ENCODE measurements at regions not wholly inside any gene's neighbourhood (a gene's known extent, or its start where the extent isn't known, plus 50 kb on each side); places are given as distances from the start of the nearest gene placed in this dataset.

GRCh38 chr18:35868915-35869314 lies 103.6 kb upstream of the RMP24 start:
- Histone ChIP-seq H2AFZ (ENCODE audit: low read depth, low read length) (no peak overlapping the region), H3K9me3 (replicated peaks; ENCODE audit: control insufficient read depth, insufficient read depth, low read length) (no peaks in the 10 kb centered on the region), H4K20me1 (replicated peaks; ENCODE audit: control insufficient read depth, extremely low read depth, insufficient read depth, low read length) (no peaks in the 10 kb centered on the region), H3K79me2 (ENCODE audit: control insufficient read depth, insufficient read depth, low read length) (no peaks in the 10 kb centered on the region), H3K4me2 (ENCODE audit: insufficient read depth, low read length) (no peak overlapping the region), H3K9me1 (replicated peaks; ENCODE audit: control insufficient read depth, extremely low read depth, insufficient read depth, low read length) (no peaks in the 10 kb centered on the region), H3K9ac (replicated peaks; ENCODE audit: extremely low read depth, insufficient read depth, low read length) (no peak overlapping the region), H3K36me3 (ENCODE audit: control insufficient read depth in 2 of 2, extremely low read depth in 1 of 2, insufficient read depth in 2 of 2, low read length in 2 of 2) (no peaks in the 10 kb centered on the region), H3K27ac (ENCODE audit: insufficient read depth, low read depth, low read length) (no peak overlapping the region), H3K4me1 (ENCODE audit: control insufficient read depth, extremely low read depth, insufficient read depth, low read length) (no peaks in the 10 kb centered on the region), H3K4me3 (replicated peaks in 1 of 3; ENCODE audit: insufficient read depth in 1 of 3, low read depth in 1 of 3, low read length in 3 of 3) (no peak overlapping the region), H3K27me3 (ENCODE audit: control insufficient read depth in 2 of 2, insufficient read depth in 2 of 2, low read length in 2 of 2) (peaks cover 0 to 6% of the 10 kb centered on the region in 2 experiments)
- intact Hi-C loops (cut with micrococcal nuclease) (no loop called here), dilution Hi-C loops (cut with MboI; ENCODE audit: extremely low pct_ligation_motif_present, low sequenced_read_pairs) (no loop called here)
- ChIA-PET POLR2A (no interaction called here), CTCF (interaction anchor here (1.3 kb wide), 1 partner anchor 149 kb away, joined by 3 read pairs; no protein-coding TSS in a partner anchor)
- BruUV-seq (replicated peaks): no TSS peak
- TF ChIP-seq EZH2 (IDR thresholded peaks at IDR 0.05; ENCODE audit: borderline replicate concordance, low read depth, low read length, severe bottlenecking) (no peak), POLR2A (IDR thresholded peaks at IDR 0.05; ENCODE audit: low read depth, low read length) (no peak), JUN (IDR thresholded peaks at IDR 0.05; ENCODE audit: borderline replicate concordance, insufficient read depth, insufficient read length, low read depth) (no peak), POLR2AphosphoS5 (IDR thresholded peaks at IDR 0.05; ENCODE audit: insufficient read depth, low read depth, low read length) (no peak), FOS (IDR thresholded peaks at IDR 0.05; ENCODE audit: borderline replicate concordance, insufficient read depth, low read length) (no peak), CTCF (IDR thresholded peaks at IDR 0.05; ENCODE audit: extremely low read depth in 1 of 2, insufficient read depth in 1 of 2, low read depth in 1 of 2, low read length in 2 of 2) (no peak), MYC (IDR thresholded peaks at IDR 0.05; ENCODE audit: low read depth, low read length) (no peak)
- FAIRE-seq (no peak), DNase-seq (ENCODE audit: low read depth, low spot score) (no peak)

Measured in endothelial cell of umbilical vein (primary cell).